ENCODE measurements at regions not wholly inside any gene's neighbourhood (a gene's known extent, or its start where the extent isn't known, plus 50 kb on each side); places are given as distances from the start of the nearest gene placed in this dataset.

GRCh38 chr9:126017758-126018157 is 270.6 kb downstream of the PBX3 start:
- no peak for DNase-seq

- no peak for DNase-seq
These were observed 273.7 kb downstream of the PBX3 start for GRCh38 chr9:126020836-126021235.

- DNase-seq = no peak
These were observed 276.8 kb downstream of the PBX3 start for GRCh38 chr9:126023962-126024361.

GRCh38 chr9:126024581-126025230 is 277.5 kb downstream of the PBX3 start:
- no peak for DNase-seq

GRCh38 chr9:126025991-126026390 is 278.8 kb downstream of the PBX3 start:
- no peak for DNase-seq

GRCh38 chr9:126027566-126027965 is 280.4 kb downstream of the PBX3 start:
- no peak for DNase-seq

GRCh38 chr9:126028746-126029145 is 281.6 kb downstream of the PBX3 start:
- DNase-seq = no peak

- DNase-seq = no peak
These were observed 283.5 kb downstream of the PBX3 start for GRCh38 chr9:126030716-126031115.

- no peak for DNase-seq
These were observed 283.9 kb downstream of the PBX3 start for GRCh38 chr9:126031116-126031515.

- no peak for DNase-seq
These were observed 285.0 kb downstream of the PBX3 start for GRCh38 chr9:126032135-126032534.

GRCh38 chr9:126033318-126033717 is 286.1 kb downstream of the PBX3 start:
- DNase-seq = no peak

GRCh38 chr9:126033956-126034355 is 286.8 kb downstream of the PBX3 start:
- no peak for DNase-seq

- no peak for DNase-seq
These were observed 289.7 kb downstream of the PBX3 start for GRCh38 chr9:126036881-126037291.

GRCh38 chr9:126038790-126039189 is 287.8 kb upstream of the MVB12B start:
- DNase-seq = no peak

GRCh38 chr9:126043681-126044080 is 282.9 kb upstream of the MVB12B start:
- no peak for DNase-seq

GRCh38 chr9:126049088-126049487 is 277.5 kb upstream of the MVB12B start:
- no peak for DNase-seq

GRCh38 chr9:126049896-126050604 is 276.6 kb upstream of the MVB12B start:
- DNase-seq = no peak

- no peak for DNase-seq
These were observed 276.0 kb upstream of the MVB12B start for GRCh38 chr9:126050605-126050990.

- no peak for DNase-seq
These were observed 275.0 kb upstream of the MVB12B start for GRCh38 chr9:126051446-126052130.

- no peak for DNase-seq
These were observed 273.8 kb upstream of the MVB12B start for GRCh38 chr9:126052791-126053190.

- DNase-seq = no peak
These were observed 272.7 kb upstream of the MVB12B start for GRCh38 chr9:126053913-126054312.

GRCh38 chr9:126055381-126055985 is 271.1 kb upstream of the MVB12B start:
- no peak for DNase-seq
